SK-N-SH (cell line): ENCODE measurements at regions not wholly inside any gene's neighbourhood (a gene's known extent, or its start where the extent isn't known, plus 50 kb on each side); places are given as distances from the start of the nearest gene placed in this dataset.

ENCODE experiments used
- CTCF ChIA-PET: fragments of 300-600, 350-600 bp; formaldehyde crosslinking; extraction: SDS; loops from one replicate; lab custom pipeline; 2021; lab: Yijun Ruan, JAX
- POLR2A ChIA-PET: fragments of 350-600 bp; sonication (Branson Sonifier 250); formaldehyde crosslinking; extraction: SDS; loops from one replicate; lab custom pipeline; 2020; ENCODE audit warnings: antibody characterized with exemption, inconsistent platforms; lab: Yijun Ruan, JAX
- DNase-seq: peaks from one replicate; pipeline ENCODE4 v3.0.0; 2012
- H2AFZ ChIP-seq: fragments of 200-600 bp; sonication (generic); 2 replicates; pipeline ENCODE4 v1.8.1; 2016; ENCODE audit warnings: antibody characterized with exemption, mild to moderate bottlenecking, low read depth
- H3F3A ChIP-seq: fragments of 200-600 bp; sonication (generic); replicated peaks from 2 replicates; pipeline ENCODE3; 2016; ENCODE audit warnings: antibody characterized with exemption, mild to moderate bottlenecking; ENCODE audit not compliant: insufficient read depth
- H3K27ac ChIP-seq, 2 experiments: fragments of 200-500 bp in 1 of 2; fragments of 200-600 bp in 1 of 2; sonication (Bioruptor generic) in 1 of 2; sonication (generic), shearing (Covaris generic) in 1 of 2; 2 replicates each; pipeline versions ENCODE4 v1.5.1 to v1.6.1; 2014 to 2016; ENCODE audit warnings: low read depth in 2 of 2, inconsistent platforms in 1 of 2, low read length in 1 of 2, mild to moderate bottlenecking in 1 of 2, mixed read lengths in 1 of 2
- H3K27me3 ChIP-seq: fragments of 200-600 bp; sonication (generic), shearing (Covaris generic); 2 replicates; pipeline ENCODE4 v1.6.1; 2016; ENCODE audit warnings: mixed run types; ENCODE audit not compliant: insufficient read depth
- H3K36me3 ChIP-seq, 2 experiments: fragments of 200-500 bp in 1 of 2; fragments of 200-600 bp in 1 of 2; sonication (Bioruptor generic) in 1 of 2; sonication (generic) in 1 of 2; replicated peaks in 1 of 2; 2 replicates each; pipeline versions ENCODE3 to v1.5.1; 2014 to 2016; ENCODE audit warnings: low read length in 1 of 2, mild to moderate bottlenecking in 1 of 2; ENCODE audit not compliant: insufficient read depth in 2 of 2, control insufficient read depth in 1 of 2
- H3K4me1 ChIP-seq, 2 experiments: fragments of 200-500 bp in 1 of 2; fragments of 200-600 bp in 1 of 2; sonication (Bioruptor generic) in 1 of 2; sonication (generic), shearing (Covaris generic) in 1 of 2; 2 replicates each; pipeline versions ENCODE4 v1.5.1 to v1.6.1; 2014 to 2016; ENCODE audit warnings: low read depth in 1 of 2, low read length in 1 of 2, mixed run types in 1 of 2; ENCODE audit not compliant: insufficient read depth in 2 of 2, control insufficient read depth in 1 of 2
- H3K4me2 ChIP-seq: fragments of 200-600 bp; sonication (generic), shearing (Covaris generic); 2 replicates; pipeline ENCODE4 v1.6.1; 2017; ENCODE audit warnings: mixed run types
- H3K4me3 ChIP-seq, 2 experiments: fragments of 200-500 bp in 1 of 2; fragments of 200-600 bp in 1 of 2; sonication (Bioruptor generic) in 1 of 2; sonication (generic), shearing (Covaris generic) in 1 of 2; 2 replicates each; pipeline versions ENCODE4 v1.5.1 to v1.8.1; 2014 to 2016; ENCODE audit warnings: low read depth in 2 of 2, inconsistent platforms in 1 of 2, low read length in 1 of 2, mild to moderate bottlenecking in 1 of 2, mixed read lengths in 1 of 2, moderate library complexity in 1 of 2
- H3K79me2 ChIP-seq: fragments of 200-600 bp; sonication (generic); 2 replicates; pipeline ENCODE4 v1.8.1; 2017; ENCODE audit warnings: mild to moderate bottlenecking; ENCODE audit not compliant: insufficient read depth
- H3K9ac ChIP-seq: fragments of 200-600 bp; sonication (generic); 2 replicates; pipeline ENCODE4 v1.6.1; 2017; ENCODE audit warnings: mixed run types
- H3K9me2 ChIP-seq: fragments of 200-600 bp; sonication (generic); 2 replicates; pipeline ENCODE4 v1.6.1; 2017; ENCODE audit warnings: mixed run types
- H3K9me3 ChIP-seq: fragments of 200-600 bp; sonication (generic); 2 replicates; pipeline ENCODE4 v1.6.1; 2017; ENCODE audit warnings: mixed run types, mild to moderate bottlenecking, moderate library complexity
- H4K20me1 ChIP-seq: fragments of 200-600 bp; sonication (generic); 2 replicates; pipeline ENCODE4 v1.6.1; 2017; ENCODE audit warnings: mild to moderate bottlenecking, mixed run types; ENCODE audit not compliant: insufficient read depth
- CHD2 ChIP-seq: fragments of 150-350 bp; IDR thresholded peaks from 2 replicates; pipeline ENCODE4 v1.6.1; 2018; ENCODE audit warnings: low read length; ENCODE audit not compliant: partially characterized antibody
- CTCF ChIP-seq: fragments of 200-600 bp; sonication (generic); IDR thresholded peaks from 2 replicates; pipeline ENCODE4 v1.6.1; 2017; ENCODE audit warnings: antibody characterized with exemption, mild to moderate bottlenecking, moderate library complexity
- ELF1 ChIP-seq: IDR thresholded peaks from 2 replicates; pipeline ENCODE4 v1.4.0; 2012
- MAX ChIP-seq: IDR thresholded peaks from 2 replicates; pipeline ENCODE4 v1.4.0; 2012; ENCODE audit warnings: low read depth
- PBX3 ChIP-seq: IDR thresholded peaks from 2 replicates; pipeline ENCODE4; 2012
- POLR2AphosphoS5 ChIP-seq: IDR thresholded peaks from 2 replicates; pipeline ENCODE4 v1.6.1; 2012; ENCODE audit warnings: low read depth, low read length
- RAD21 ChIP-seq: IDR thresholded peaks from 2 replicates; pipeline ENCODE4 v1.6.1; 2012; ENCODE audit warnings: mild to moderate bottlenecking, low read length
- REST ChIP-seq: IDR thresholded peaks from 2 replicates; pipeline ENCODE4 v1.6.1; 2012; ENCODE audit warnings: mild to moderate bottlenecking, low read depth, low read length, moderate library complexity
- RFX5 ChIP-seq: IDR thresholded peaks from 2 replicates; pipeline ENCODE4 v1.6.1; 2012; ENCODE audit warnings: mild to moderate bottlenecking, improper control_type of control experiment, low read length
- SIN3A ChIP-seq: IDR thresholded peaks from 2 replicates; pipeline ENCODE4 v1.6.1; 2012; ENCODE audit warnings: low read depth, mild to moderate bottlenecking, low read length, moderate library complexity, borderline replicate concordance
- TAF1 ChIP-seq: IDR thresholded peaks from 2 replicates; pipeline ENCODE4 v1.6.1; 2012; ENCODE audit warnings: low read depth, mild to moderate bottlenecking, low read length, moderate library complexity, borderline replicate concordance
- USF1 ChIP-seq: IDR thresholded peaks from 2 replicates; pipeline ENCODE4 v1.4.0; 2012; ENCODE audit warnings: low read depth, borderline replicate concordance
- ZBTB33 ChIP-seq: IDR thresholded peaks from 2 replicates; pipeline ENCODE4 v1.4.0; 2012; ENCODE audit warnings: low read depth, borderline replicate concordance
- WGBS: methylation state at CpG from one replicate; pipeline ENCODE4 v1.1.6; 2017; ENCODE audit warnings: low lambda C conversion rate; 5-methylcytosine and 5-hydroxymethylcytosine counted together

- Histone ChIP-seq H3K9me2 (no peaks in the 10 kb centered on the region; the same call in 1 of the 2 replicates), H3K4me3 (no peak overlapping the region), H3K9ac (no peak overlapping the region), H2AFZ (no peak overlapping the region)
- no peak for TF ChIP-seq PBX3
- TF ChIP-seq SIN3A: no peak
- TF ChIP-seq REST: no peak
- TF ChIP-seq CHD2: no peak
- no peak for TF ChIP-seq ZBTB33
- no peak for TF ChIP-seq CTCF
- TF ChIP-seq MAX: no peak
- TF ChIP-seq RFX5: no peak
- TF ChIP-seq POLR2AphosphoS5: no peak
- no peak for TF ChIP-seq ELF1
- no peak for TF ChIP-seq RAD21
- no peak for TF ChIP-seq TAF1
- TF ChIP-seq USF1: no peak
- TF ChIP-seq, all 33 proteins: peak for 0
- Histone ChIP-seq H3F3A (no peaks in the 10 kb centered on the region), H3K79me2 (no peaks in the 10 kb centered on the region), H4K20me1 (no peaks in the 10 kb centered on the region), H3K9me3 (no peaks in the 10 kb centered on the region), H3K4me2 (no peak overlapping the region), H3K27ac (no peak overlapping the region), H3K27me3 (no peaks in the 10 kb centered on the region), H3K4me1 (no peaks in the 10 kb centered on the region; a peak in 1 of 4 replicates), H3K36me3 (no peaks in the 10 kb centered on the region)
- 89% methylated on average over 1 of the region's 1 CpG for WGBS
- POLR2A ChIA-PET: no interaction called here
- CTCF ChIA-PET: interaction anchor here (0.8 kb wide), 1 partner anchor 11 kb away, joined by 3 read pairs; no protein-coding TSS in a partner anchor
- DNase-seq: peak; percentile 7
These were observed 687.4 kb upstream of the SYT4 start for GRCh38 chr18:43964666-43965065.
